PC-3 (cell line): ENCODE measurements at regions not wholly inside any gene's neighbourhood (a gene's known extent, or its start where the extent isn't known, plus 50 kb on each side); places are given as distances from the start of the nearest gene placed in this dataset.
A peak's percentile ranks its signal among the peaks of the same experiment; 100 is the strongest.

Source experiments
- ATAC-seq: fragments of 200-7000 bp; cut with Tn5 transposase; 2 replicates; pipeline ENCODE4 v1.9.1; 2020; ENCODE audit warnings: mild to moderate bottlenecking, moderate library complexity
- BruUV-seq: library from RNA; stranded (reverse); fragments of 400-500 nt; replicated peaks from 2 replicates; lab custom pipeline; 2021; lab: Mats Ljungman, UMichigan
- CTCF ChIA-PET: fragments of 300-600 bp; sonication (Branson Sonifier 250); formaldehyde crosslinking; loops from one replicate; lab custom pipeline; 2022; ENCODE audit warnings: antibody characterized with exemption; lab: Charles Lee
- POLR2A ChIA-PET: fragments of 300-600 bp; sonication (Branson Sonifier 250); formaldehyde crosslinking; loops from one replicate; lab custom pipeline; 2022; ENCODE audit warnings: antibody characterized with exemption; ENCODE audit not compliant: unreplicated experiment; lab: Charles Lee
- DNase-seq: peaks from one replicate; pipeline ENCODE4 v3.0.0-alpha.2; 2015
- H2AFZ ChIP-seq: fragments of 300-600 bp; sonication (generic); 2 replicates; pipeline ENCODE4 v1.6.0; 2016; ENCODE audit warnings: antibody characterized with exemption, low read length
- H3F3A ChIP-seq: fragments of 300-600 bp; sonication (generic); one replicate; pipeline ENCODE4 v1.6.0; 2017; ENCODE audit warnings: antibody characterized with exemption, low read length, control low read depth, mild to moderate bottlenecking; ENCODE audit not compliant: unreplicated experiment
- H3K27ac ChIP-seq: fragments of 300-600 bp; sonication (generic); 2 replicates; pipeline ENCODE4 v1.5.1; 2016; ENCODE audit warnings: mild to moderate bottlenecking, low read length
- H3K27me3 ChIP-seq: fragments of 300-600 bp; sonication (generic); 2 replicates; pipeline ENCODE4 v1.6.1; 2016; ENCODE audit warnings: low read length, mixed read lengths
- H3K36me3 ChIP-seq: fragments of 300-600 bp; sonication (generic); 2 replicates; pipeline ENCODE4 v1.6.1; 2016; ENCODE audit warnings: low read depth, mixed run types, low read length, mixed read lengths
- H3K4me1 ChIP-seq: fragments of 300-600 bp; sonication (generic); 2 replicates; pipeline ENCODE4 v1.5.1; 2016; ENCODE audit warnings: low read length; ENCODE audit not compliant: insufficient read depth
- H3K4me2 ChIP-seq: fragments of 300-600 bp; sonication (generic); 2 replicates; pipeline ENCODE4 v1.6.0; 2016; ENCODE audit warnings: low read length
- H3K4me3 ChIP-seq: fragments of 300-600 bp; sonication (generic); 2 replicates; pipeline ENCODE4 v1.5.1; 2016; ENCODE audit warnings: mild to moderate bottlenecking, low read length, mixed read lengths
- H3K79me2 ChIP-seq: fragments of 300-600 bp; sonication (generic); 2 replicates; pipeline ENCODE4 v1.6.1; 2017; ENCODE audit warnings: low read length, mixed read lengths
- H3K9ac ChIP-seq: fragments of 300-600 bp; sonication (generic); 2 replicates; pipeline ENCODE4 v1.6.0; 2016; ENCODE audit warnings: mild to moderate bottlenecking, low read length
- H3K9me2 ChIP-seq: fragments of 300-600 bp; sonication (generic); replicated peaks from 2 replicates; pipeline ENCODE4 v1.6.1; 2016; ENCODE audit warnings: mixed run types, low read length, mixed read lengths
- H3K9me3 ChIP-seq: fragments of 300-600 bp; sonication (generic); 2 replicates; pipeline ENCODE4 v1.6.1; 2016; ENCODE audit warnings: low read length, mixed read lengths
- H4K20me1 ChIP-seq: fragments of 300-600 bp; sonication (generic); 2 replicates; pipeline ENCODE4 v1.6.1; 2016; ENCODE audit warnings: low read length, mixed read lengths
- CTCF ChIP-seq: fragments of 300-600 bp; sonication (generic); conservative IDR thresholded peaks from 2 replicates; pipeline ENCODE4 v1.5.1; 2017; ENCODE audit warnings: antibody characterized with exemption, low read depth, mild to moderate bottlenecking, low read length
- EZH2 ChIP-seq: fragments of 300-600 bp; sonication (generic); IDR thresholded peaks from one replicate; pipeline ENCODE4 v1.6.1; 2017; ENCODE audit warnings: antibody characterized with exemption, mild to moderate bottlenecking, low read length; ENCODE audit not compliant: unreplicated experiment
- EZH2phosphoT487 ChIP-seq: fragments of 300-600 bp; sonication (generic); IDR thresholded peaks from 2 replicates; pipeline ENCODE4 v1.6.1; 2018; ENCODE audit warnings: mild to moderate bottlenecking, antibody characterized with exemption, low read length, borderline replicate concordance
- intact Hi-C: fragments of 100-400 bp; cut with micrococcal nuclease; formaldehyde crosslinking; loops from 2 replicates; pipeline ENCODE4 v1.9.0; 2023

- no peaks in the 10 kb centered on the region for H3K9me2 ChIP-seq
- no peaks in the 10 kb centered on the region for H4K20me1 ChIP-seq
- H3K27ac ChIP-seq, result peak overlapping the region; percentile 51
- no peaks in the 10 kb centered on the region for H3K36me3 ChIP-seq
- BruUV-seq, result no TSS peak
- POLR2A ChIA-PET, result no interaction called here
- no peaks in the 10 kb centered on the region for H3K79me2 ChIP-seq
- H3F3A ChIP-seq, result peaks cover 5% of the 10 kb centered on the region
- TF ChIP-seq CTCF (peak; percentile 91), EZH2phosphoT487 (no peak), EZH2 (no peak)
- ATAC-seq, result 0 out of 2 replicates have a peak, but pooled peaks have one; percentile 43
- peak; percentile 52 for DNase-seq
- intact Hi-C loops, result no loop called here
- H3K27me3 ChIP-seq, result no peaks in the 10 kb centered on the region
- H3K4me3 ChIP-seq, result no peak overlapping the region
- no peak overlapping the region for H3K9ac ChIP-seq
- peak overlapping the region; percentile 12; the same call in 1 of the 2 replicates for H3K4me2 ChIP-seq
- CTCF ChIA-PET, result no interaction called here
- H2AFZ ChIP-seq, result no peak overlapping the region
- peaks cover 23% of the 10 kb centered on the region for H3K4me1 ChIP-seq
- H3K9me3 ChIP-seq, result no peaks in the 10 kb centered on the region
Measured at GRCh38 chr5:13250464-13251291, 693.8 kb downstream of the DNAH5 start.

GRCh38 chr5:13249854-13250253, 694.6 kb downstream of the DNAH5 start:
- ATAC-seq, result peak; percentile 69
- no peaks in the 10 kb centered on the region for H3K79me2 ChIP-seq
- no peak overlapping the region for H2AFZ ChIP-seq
- intact Hi-C loops, result no loop called here
- peak overlapping the region; percentile 51 for H3K27ac ChIP-seq
- peaks cover 23% of the 10 kb centered on the region for H3K4me1 ChIP-seq
- H3K9me3 ChIP-seq, result no peaks in the 10 kb centered on the region
- no peaks in the 10 kb centered on the region for H3K27me3 ChIP-seq
- no peaks in the 10 kb centered on the region for H3K36me3 ChIP-seq
- no TSS peak for BruUV-seq
- peaks cover 5% of the 10 kb centered on the region for H3F3A ChIP-seq
- peak; percentile 86 for DNase-seq
- CTCF ChIA-PET, result no interaction called here
- H3K9ac ChIP-seq, result no peak overlapping the region
- H3K4me3 ChIP-seq, result no peak overlapping the region
- no peaks in the 10 kb centered on the region for H3K9me2 ChIP-seq
- peak overlapping the region; percentile 12; the same call in 1 of the 2 replicates for H3K4me2 ChIP-seq
- H4K20me1 ChIP-seq, result no peaks in the 10 kb centered on the region
- TF ChIP-seq CTCF (no peak), EZH2 (no peak), EZH2phosphoT487 (no peak)
- POLR2A ChIA-PET, result no interaction called here

- intact Hi-C loops, result no loop called here
- Histone ChIP-seq H3K4me3 (no peak overlapping the region), H3K9ac (no peak overlapping the region), H3K27me3 (no peaks in the 10 kb centered on the region), H3K79me2 (no peaks in the 10 kb centered on the region), H3K9me3 (no peaks in the 10 kb centered on the region), H3K27ac (no peak overlapping the region), H4K20me1 (no peaks in the 10 kb centered on the region), H3K36me3 (no peaks in the 10 kb centered on the region), H3K9me2 (no peaks in the 10 kb centered on the region), H3K4me1 (peaks cover 23% of the 10 kb centered on the region), H2AFZ (no peak overlapping the region), H3F3A (peaks cover 5% of the 10 kb centered on the region), H3K4me2 (no peak overlapping the region)
- POLR2A ChIA-PET, result no interaction called here
- ATAC-seq (no peak), DNase-seq (peak; percentile 20)
- no TSS peak for BruUV-seq
- CTCF ChIA-PET, result no interaction called here
- TF ChIP-seq EZH2phosphoT487 (no peak), EZH2 (no peak), CTCF (no peak)
Measured at GRCh38 chr5:13248253-13248652, 696.2 kb downstream of the DNAH5 start.
